ENCODE measurements at regions not wholly inside any gene's neighbourhood (a gene's known extent, or its start where the extent isn't known, plus 50 kb on each side); places are given as distances from the start of the nearest gene placed in this dataset.

GRCh38 chr3:31092748-31093589, 198.5 kb upstream of the GADL1 start:
- no peak overlapping the region for H2BK20ac ChIP-seq (ENCODE audit: low read depth, low read length, poor library complexity, severe bottlenecking)
- Mint-ChIP-seq H3K4me1 (peaks cover 0 to 6% of the 10 kb centered on the region in 2 experiments; a peak in 2 of 4 replicates), H3K4me3 (no peak overlapping the region), H3K27me3 (ENCODE audit: low read depth) (no peaks in the 10 kb centered on the region), H3K9me3 (peaks cover 0 to 4% of the 10 kb centered on the region in 2 experiments; a peak in 3 of 5 replicates), H3K36me3 (ENCODE audit: insufficient read depth in 1 of 3, low read depth in 3 of 3) (no peaks in the 10 kb centered on the region), H3K27ac (no peak overlapping the region)
- no peak overlapping the region for H3K9ac ChIP-seq (ENCODE audit: extremely low read depth, insufficient read length, low read length)
- H3K9me3 ChIP-seq (ENCODE audit: control insufficient read depth, low read depth, low read length): no peaks in the 10 kb centered on the region
- no peak overlapping the region for H2AFZ ChIP-seq (ENCODE audit: low read length)
- H3K79me2 ChIP-seq (ENCODE audit: insufficient read depth, low read length): no peaks in the 10 kb centered on the region
- no peak overlapping the region for H3K23ac ChIP-seq (ENCODE audit: insufficient read length, low read depth, low read length)
- H4K91ac ChIP-seq (ENCODE audit: insufficient read length, low read depth, low read length): no peak overlapping the region
- no peak overlapping the region for H4K8ac ChIP-seq (replicated peaks; ENCODE audit: insufficient read length, low read depth, low read length)
- no peak overlapping the region for H2BK120ac ChIP-seq (ENCODE audit: low read depth, low read length, poor library complexity, severe bottlenecking)
- no peak overlapping the region for H3K27ac ChIP-seq (ENCODE audit: insufficient read length, low read depth, low read length)
- no peaks in the 10 kb centered on the region for H3K27me3 ChIP-seq (ENCODE audit: insufficient read depth, low read length)
- no peak for DNase-seq
- no peak overlapping the region for H2BK5ac ChIP-seq (ENCODE audit: insufficient read length, low read length)
- no peak overlapping the region for H3K4me2 ChIP-seq (ENCODE audit: insufficient read depth, insufficient read length, low read length)
- no peak for TF ChIP-seq CTCF (conservative IDR thresholded peaks at IDR 0.05)
- WGBS (ENCODE audit: extremely low coverage, insufficient read length, low lambda C conversion rate): no CpG with 5 or more reads among the region's 6 CpGs
- no peak overlapping the region for H4K5ac ChIP-seq (ENCODE audit: insufficient read length, low read depth, low read length)
- H3K4me1 ChIP-seq (ENCODE audit: insufficient read depth, low read length): no peaks in the 10 kb centered on the region; the same call in 1 of the 2 replicates
- H3K18ac ChIP-seq (ENCODE audit: insufficient read length, low read depth, low read length): no peak overlapping the region
- no peak overlapping the region for H3T11ph ChIP-seq (ENCODE audit: low read length)
- no peak overlapping the region for H3K14ac ChIP-seq (ENCODE audit: insufficient read depth, low read length)
- H3K79me1 ChIP-seq (ENCODE audit: insufficient read depth, low read depth, low read length, poor library complexity, severe bottlenecking): no peaks in the 10 kb centered on the region
- no peak overlapping the region for H3K56ac ChIP-seq (ENCODE audit: insufficient read length, low read depth, low read length)
- no peak overlapping the region for H2BK15ac ChIP-seq (ENCODE audit: low read depth, low read length)
- no peaks in the 10 kb centered on the region for H4K20me1 ChIP-seq (ENCODE audit: control insufficient read depth, insufficient read depth, insufficient read length)
- no peaks in the 10 kb centered on the region for H3K23me2 ChIP-seq (ENCODE audit: insufficient read length, low read depth, low read length, poor library complexity, severe bottlenecking)
- no peak overlapping the region for H2AK5ac ChIP-seq (ENCODE audit: insufficient read length, low read length)
- no peak overlapping the region for H2BK12ac ChIP-seq (ENCODE audit: insufficient read length, low read depth, low read length)
- H3K4ac ChIP-seq (ENCODE audit: low read depth, low read length): no peak overlapping the region
